ENCODE measurements at regions not wholly inside any gene's neighbourhood (a gene's known extent, or its start where the extent isn't known, plus 50 kb on each side); places are given as distances from the start of the nearest gene placed in this dataset.

DNA sequence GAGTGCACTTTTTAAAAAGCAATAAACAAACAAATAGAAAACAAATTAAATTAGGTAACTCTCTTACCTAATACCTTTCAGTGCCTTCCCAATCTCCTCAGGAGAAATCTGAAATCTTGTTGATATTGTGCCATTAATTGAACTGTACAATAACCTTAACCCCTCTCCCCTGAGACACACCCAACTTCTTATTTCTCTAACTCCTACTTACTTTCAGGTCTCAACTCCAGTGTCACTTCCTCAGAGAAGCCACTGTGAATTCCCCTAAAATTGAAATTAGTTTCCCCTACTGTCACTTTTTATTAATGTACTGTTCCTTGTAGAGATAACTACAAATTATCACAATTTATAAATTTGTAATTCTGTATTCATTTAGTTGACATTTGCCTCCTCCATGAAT lies 295.3 kb upstream of the TNC start:
- Histone ChIP-seq H3K9me2 (replicated peaks; ENCODE audit: low read depth, low read length) (no peaks in the 10 kb centered on the region), H3K9me3 (ENCODE audit: insufficient read depth, low read depth, low read length) (no peaks in the 10 kb centered on the region), H3K27me3 (ENCODE audit: insufficient read depth, low read length, poor library complexity, severe bottlenecking) (no peaks in the 10 kb centered on the region), H3K4me3 (ENCODE audit: low read length, poor library complexity, severe bottlenecking) (no peak overlapping the region), H3K36me3 (ENCODE audit: insufficient read depth, low read length) (no peaks in the 10 kb centered on the region), H3F3A (ENCODE audit: low read depth) (no peaks in the 10 kb centered on the region), H3K9ac (ENCODE audit: low read depth, low read length, poor library complexity, severe bottlenecking) (no peak overlapping the region), H3K4me1 (ENCODE audit: insufficient read depth, low read length, poor library complexity, severe bottlenecking) (no peaks in the 10 kb centered on the region), H2AFZ (ENCODE audit: low read length) (no peak overlapping the region), H4K20me1 (ENCODE audit: insufficient read depth, low read length, poor library complexity, severe bottlenecking) (no peaks in the 10 kb centered on the region), H3K79me2 (ENCODE audit: insufficient read depth, low read length) (no peaks in the 10 kb centered on the region), H3K4me2 (ENCODE audit: low read depth, low read length, poor library complexity, severe bottlenecking) (no peak overlapping the region)
- TF ChIP-seq EZH2phosphoT487 (IDR thresholded peaks at IDR 0.05; ENCODE audit: borderline replicate concordance), result no peak
- TF ChIP-seq, protein P1, sequence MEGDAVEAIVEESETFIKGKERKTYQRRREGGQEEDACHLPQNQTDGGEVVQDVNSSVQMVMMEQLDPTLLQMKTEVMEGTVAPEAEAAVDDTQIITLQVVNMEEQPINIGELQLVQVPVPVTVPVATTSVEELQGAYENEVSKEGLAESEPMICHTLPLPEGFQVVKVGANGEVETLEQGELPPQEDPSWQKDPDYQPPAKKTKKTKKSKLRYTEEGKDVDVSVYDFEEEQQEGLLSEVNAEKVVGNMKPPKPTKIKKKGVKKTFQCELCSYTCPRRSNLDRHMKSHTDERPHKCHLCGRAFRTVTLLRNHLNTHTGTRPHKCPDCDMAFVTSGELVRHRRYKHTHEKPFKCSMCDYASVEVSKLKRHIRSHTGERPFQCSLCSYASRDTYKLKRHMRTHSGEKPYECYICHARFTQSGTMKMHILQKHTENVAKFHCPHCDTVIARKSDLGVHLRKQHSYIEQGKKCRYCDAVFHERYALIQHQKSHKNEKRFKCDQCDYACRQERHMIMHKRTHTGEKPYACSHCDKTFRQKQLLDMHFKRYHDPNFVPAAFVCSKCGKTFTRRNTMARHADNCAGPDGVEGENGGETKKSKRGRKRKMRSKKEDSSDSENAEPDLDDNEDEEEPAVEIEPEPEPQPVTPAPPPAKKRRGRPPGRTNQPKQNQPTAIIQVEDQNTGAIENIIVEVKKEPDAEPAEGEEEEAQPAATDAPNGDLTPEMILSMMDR (conservative IDR thresholded peaks at IDR 0.05; ENCODE audit: low read length), result no peak

DNA sequence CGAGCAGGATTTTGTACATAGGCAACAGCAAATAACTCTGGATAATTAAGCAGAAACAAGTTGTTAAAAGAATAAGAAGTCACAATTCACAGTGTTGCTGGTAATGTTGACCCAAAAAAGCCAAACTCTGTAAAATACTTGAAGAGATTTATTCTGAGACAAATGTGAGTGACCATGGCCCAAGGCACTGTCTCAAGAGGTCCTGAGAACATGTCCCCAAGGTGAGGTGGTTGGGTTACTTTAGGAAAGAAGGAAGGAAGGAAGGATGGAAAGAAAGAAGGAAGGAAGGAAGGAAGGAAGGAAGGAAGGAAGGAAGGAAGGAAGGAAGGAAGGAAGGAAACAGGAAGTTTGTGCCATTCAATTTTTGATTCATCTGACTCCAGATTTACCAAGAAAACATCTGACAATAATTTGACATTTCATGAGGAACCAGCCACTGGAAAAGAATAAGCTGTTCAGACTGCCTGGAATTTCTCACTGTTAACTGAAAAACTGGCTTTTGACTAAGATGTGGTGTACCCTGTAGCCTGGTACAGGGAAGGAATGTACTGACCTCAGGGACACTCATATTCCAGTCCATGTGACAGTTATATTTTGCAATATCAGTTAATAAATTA lies 295.9 kb upstream of the TNC start:
- no peaks in the 10 kb centered on the region for H3K27me3 ChIP-seq (ENCODE audit: insufficient read depth, low read length, poor library complexity, severe bottlenecking)
- H3K4me1 ChIP-seq (ENCODE audit: insufficient read depth, low read length, poor library complexity, severe bottlenecking), result no peaks in the 10 kb centered on the region
- H3K4me2 ChIP-seq (ENCODE audit: low read depth, low read length, poor library complexity, severe bottlenecking), result no peak overlapping the region
- no peaks in the 10 kb centered on the region for H3K36me3 ChIP-seq (ENCODE audit: insufficient read depth, low read length)
- no peaks in the 10 kb centered on the region for H3K9me3 ChIP-seq (ENCODE audit: insufficient read depth, low read depth, low read length)
- H3K9ac ChIP-seq (ENCODE audit: low read depth, low read length, poor library complexity, severe bottlenecking), result no peak overlapping the region
- H3K79me2 ChIP-seq (ENCODE audit: insufficient read depth, low read length), result no peaks in the 10 kb centered on the region
- H3F3A ChIP-seq (ENCODE audit: low read depth), result no peaks in the 10 kb centered on the region
- H2AFZ ChIP-seq (ENCODE audit: low read length), result no peak overlapping the region
- TF ChIP-seq EZH2phosphoT487 (IDR thresholded peaks at IDR 0.05; ENCODE audit: borderline replicate concordance), result no peak
- TF ChIP-seq, protein P1 (conservative IDR thresholded peaks at IDR 0.05; ENCODE audit: low read length), result no peak
- H3K4me3 ChIP-seq (ENCODE audit: low read length, poor library complexity, severe bottlenecking), result no peak overlapping the region
- no peaks in the 10 kb centered on the region for H4K20me1 ChIP-seq (ENCODE audit: insufficient read depth, low read length, poor library complexity, severe bottlenecking)
- no peaks in the 10 kb centered on the region for H3K9me2 ChIP-seq (replicated peaks; ENCODE audit: low read depth, low read length)

DNA sequence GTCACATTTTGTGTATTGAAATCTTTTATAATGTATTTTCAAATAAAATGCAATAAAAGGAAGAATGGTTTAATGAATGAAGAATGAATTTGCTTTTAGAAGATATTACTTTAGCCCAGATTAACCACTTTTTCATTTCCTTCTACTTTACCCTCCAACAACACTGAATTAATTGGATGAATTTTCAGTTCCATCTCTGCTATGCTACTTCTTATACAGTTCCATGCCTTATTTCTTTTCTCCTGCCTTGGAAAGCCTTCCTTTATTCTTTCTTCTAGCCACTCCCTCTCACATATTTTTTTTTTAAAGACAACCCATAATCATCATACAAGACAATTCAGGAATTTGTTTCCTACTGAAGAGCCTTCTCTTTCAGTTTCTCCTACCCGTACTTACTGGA lies 296.6 kb upstream of the TNC start:
- Histone ChIP-seq H3K9ac (ENCODE audit: low read depth, low read length, poor library complexity, severe bottlenecking) (no peak overlapping the region), H2AFZ (ENCODE audit: low read length) (no peak overlapping the region), H3K9me3 (ENCODE audit: insufficient read depth, low read depth, low read length) (no peaks in the 10 kb centered on the region), H3K36me3 (ENCODE audit: insufficient read depth, low read length) (no peaks in the 10 kb centered on the region), H3K79me2 (ENCODE audit: insufficient read depth, low read length) (no peaks in the 10 kb centered on the region), H3K4me2 (ENCODE audit: low read depth, low read length, poor library complexity, severe bottlenecking) (no peak overlapping the region), H3F3A (ENCODE audit: low read depth) (no peaks in the 10 kb centered on the region), H4K20me1 (ENCODE audit: insufficient read depth, low read length, poor library complexity, severe bottlenecking) (no peaks in the 10 kb centered on the region), H3K27me3 (ENCODE audit: insufficient read depth, low read length, poor library complexity, severe bottlenecking) (no peaks in the 10 kb centered on the region), H3K4me3 (ENCODE audit: low read length, poor library complexity, severe bottlenecking) (no peak overlapping the region), H3K9me2 (replicated peaks; ENCODE audit: low read depth, low read length) (no peaks in the 10 kb centered on the region), H3K4me1 (ENCODE audit: insufficient read depth, low read length, poor library complexity, severe bottlenecking) (no peaks in the 10 kb centered on the region)
- no peak for TF ChIP-seq EZH2phosphoT487 (IDR thresholded peaks at IDR 0.05; ENCODE audit: borderline replicate concordance)
- TF ChIP-seq, protein P1 (conservative IDR thresholded peaks at IDR 0.05; ENCODE audit: low read length), result no peak

Measured in Loucy (cell line).